ENCODE measurements at regions not wholly inside any gene's neighbourhood (a gene's known extent, or its start where the extent isn't known, plus 50 kb on each side); places are given as distances from the start of the nearest gene placed in this dataset.

GRCh38 chr2:107078584-107078983, 192.6 kb upstream of the ST6GAL2 start:
- TF ChIP-seq POLR2AphosphoS5 (IDR thresholded peaks at IDR 0.05; ENCODE audit: low read depth, low read length) (no peak), TAF1 (IDR thresholded peaks at IDR 0.05; ENCODE audit: borderline replicate concordance, insufficient read depth, low read length) (no peak), REST (IDR thresholded peaks at IDR 0.05; ENCODE audit: insufficient read depth in 1 of 2, low read depth in 2 of 2, low read length in 2 of 2) (no peak), FOXP2 (optimal IDR thresholded peaks at IDR 0.05; ENCODE audit: borderline replicate concordance, extremely low read depth, extremely low read length, insufficient read depth) (no peak)
